ENCODE measurements at regions not wholly inside any gene's neighbourhood (a gene's known extent, or its start where the extent isn't known, plus 50 kb on each side); places are given as distances from the start of the nearest gene placed in this dataset.
"Not testable (repeated sequence)": the region's sequence is repeated elsewhere in the genome, so short reads cannot be mapped to it uniquely, and the experiment has no call there.

DNA sequence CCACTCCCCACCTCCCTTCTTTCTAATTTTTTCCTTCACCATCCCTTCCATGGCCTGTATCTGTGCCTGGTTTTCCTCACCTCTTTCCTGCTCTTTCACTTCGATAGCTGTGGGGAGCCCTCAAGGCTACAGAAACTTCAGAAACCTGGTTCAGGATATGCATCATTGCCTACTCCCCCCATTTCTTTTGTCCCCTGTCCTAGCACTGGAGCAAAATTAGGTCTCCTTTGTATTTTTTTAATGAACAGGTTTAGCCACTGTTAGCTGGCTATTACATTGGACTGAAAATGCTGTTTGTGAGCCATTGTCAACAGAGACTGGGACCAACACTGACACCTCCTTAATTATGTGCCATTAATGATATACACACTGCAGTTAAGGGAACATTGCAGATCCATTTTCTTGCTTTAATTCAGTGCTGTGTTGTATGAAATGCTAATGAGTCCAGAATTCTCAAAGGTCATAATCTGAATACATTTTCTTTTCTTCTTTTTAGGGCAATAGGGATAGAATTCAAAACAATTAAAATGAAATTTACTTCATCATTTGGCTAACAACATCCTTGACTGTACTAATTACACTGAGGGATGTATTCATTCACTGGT, 138.6 kb downstream of the PDCD6IP start:
- TF ChIP-seq POLR2A (IDR thresholded peaks at IDR 0.05; ENCODE audit: low read depth, low read length) = no peak
- no peak for TF ChIP-seq POU2F2 (IDR thresholded peaks at IDR 0.05; ENCODE audit: low read depth, low read length)
- TF ChIP-seq PAX5 (IDR thresholded peaks at IDR 0.05; ENCODE audit: insufficient read depth, low read length, severe bottlenecking) = no peak
- no peak for TF ChIP-seq POLR2AphosphoS5 (IDR thresholded peaks at IDR 0.05; ENCODE audit: low read depth, low read length)
- TF ChIP-seq SPI1 (IDR thresholded peaks at IDR 0.05; ENCODE audit: low read depth, low read length) = no peak
- TF ChIP-seq TAF1 (IDR thresholded peaks at IDR 0.05; ENCODE audit: low read depth, low read length) = no peak
- DNase-seq (ENCODE audit: insufficient read length, low spot score) (no peak), FAIRE-seq (no peak)

DNA sequence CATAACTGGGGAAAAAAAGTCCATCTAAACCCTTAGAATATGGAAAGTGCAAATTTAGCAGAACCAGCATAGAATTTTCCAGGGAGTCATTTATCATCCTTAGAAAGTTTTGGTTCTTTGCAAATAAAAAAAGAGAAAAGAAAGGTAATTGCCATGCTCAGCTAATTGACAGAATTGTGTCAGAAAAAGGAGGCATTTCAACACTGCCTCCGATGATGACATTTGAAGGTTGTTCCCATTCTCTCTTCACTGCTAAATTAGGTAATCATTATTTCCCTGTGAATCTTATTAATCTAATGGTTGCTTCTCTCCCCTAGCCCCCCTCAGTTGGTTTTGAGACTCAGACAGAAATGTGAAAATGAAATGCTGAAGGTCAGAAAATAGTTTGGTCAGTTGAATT, 139.2 kb downstream of the PDCD6IP start:
- no peak for FAIRE-seq
- DNase-seq (ENCODE audit: insufficient read length, low spot score) = no peak
- TF ChIP-seq POLR2A (IDR thresholded peaks at IDR 0.05; ENCODE audit: low read depth, low read length) (no peak), PAX5 (IDR thresholded peaks at IDR 0.05; ENCODE audit: insufficient read depth, low read length, severe bottlenecking) (no peak)

DNA sequence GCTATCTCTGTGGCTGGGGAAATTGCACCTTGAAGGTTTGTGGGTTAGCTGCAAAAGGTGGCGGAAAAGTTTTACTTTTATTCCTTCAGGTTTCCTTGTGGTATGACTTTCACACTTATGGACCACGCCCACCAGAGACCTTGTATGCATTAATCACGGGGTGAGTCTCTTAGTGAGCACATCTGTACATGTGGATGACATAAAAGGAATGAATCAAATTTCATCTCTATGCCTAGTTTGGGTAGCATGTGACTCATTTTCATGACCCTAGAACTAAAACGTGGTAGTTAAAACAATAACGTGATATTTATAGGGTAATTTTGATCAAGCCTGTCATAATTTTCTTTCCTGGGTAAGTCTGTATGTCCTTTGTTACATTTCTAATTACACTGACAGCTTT, 141.7 kb downstream of the PDCD6IP start:
- FAIRE-seq = no peak
- no peak for TF ChIP-seq PAX5 (IDR thresholded peaks at IDR 0.05; ENCODE audit: insufficient read depth, low read length, severe bottlenecking)
- no peak for TF ChIP-seq POLR2A (IDR thresholded peaks at IDR 0.05; ENCODE audit: low read depth, low read length)
- no peak for TF ChIP-seq POU2F2 (IDR thresholded peaks at IDR 0.05; ENCODE audit: low read depth, low read length)
- no peak for TF ChIP-seq POLR2AphosphoS5 (IDR thresholded peaks at IDR 0.05; ENCODE audit: low read depth, low read length)
- TF ChIP-seq SPI1 (IDR thresholded peaks at IDR 0.05; ENCODE audit: low read depth, low read length) = no peak
- TF ChIP-seq TAF1 (IDR thresholded peaks at IDR 0.05; ENCODE audit: low read depth, low read length) = no peak
- DNase-seq (ENCODE audit: insufficient read length, low spot score) = no peak

DNA sequence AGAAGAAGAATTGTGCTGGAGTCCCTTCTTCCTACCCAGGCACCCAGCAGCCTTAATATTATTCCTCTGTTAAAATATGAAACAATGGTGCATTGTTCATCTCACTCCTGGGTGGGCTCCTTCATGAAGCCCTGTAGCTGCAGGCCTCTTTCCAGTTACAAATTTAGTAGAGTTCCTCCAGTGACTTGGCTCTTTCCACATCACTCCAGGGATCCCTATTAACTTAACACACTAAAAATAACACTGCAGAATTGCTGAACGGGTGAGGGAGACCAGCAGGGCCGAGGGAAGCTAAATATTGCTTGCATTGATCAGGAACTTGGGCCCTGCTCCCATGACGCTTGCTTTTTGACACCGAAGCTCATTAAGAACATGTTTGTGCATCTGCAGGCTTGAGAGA, 142.3 kb downstream of the PDCD6IP start:
- TF ChIP-seq SPI1 (IDR thresholded peaks at IDR 0.05; ENCODE audit: low read depth, low read length) (no peak), POLR2A (IDR thresholded peaks at IDR 0.05; ENCODE audit: low read depth, low read length) (no peak), POU2F2 (IDR thresholded peaks at IDR 0.05; ENCODE audit: low read depth, low read length) (no peak), POLR2AphosphoS5 (IDR thresholded peaks at IDR 0.05; ENCODE audit: low read depth, low read length) (no peak), PAX5 (IDR thresholded peaks at IDR 0.05; ENCODE audit: insufficient read depth, low read length, severe bottlenecking) (no peak), TAF1 (IDR thresholded peaks at IDR 0.05; ENCODE audit: low read depth, low read length) (no peak)
- FAIRE-seq (no peak), DNase-seq (ENCODE audit: insufficient read length, low spot score) (no peak)

DNA sequence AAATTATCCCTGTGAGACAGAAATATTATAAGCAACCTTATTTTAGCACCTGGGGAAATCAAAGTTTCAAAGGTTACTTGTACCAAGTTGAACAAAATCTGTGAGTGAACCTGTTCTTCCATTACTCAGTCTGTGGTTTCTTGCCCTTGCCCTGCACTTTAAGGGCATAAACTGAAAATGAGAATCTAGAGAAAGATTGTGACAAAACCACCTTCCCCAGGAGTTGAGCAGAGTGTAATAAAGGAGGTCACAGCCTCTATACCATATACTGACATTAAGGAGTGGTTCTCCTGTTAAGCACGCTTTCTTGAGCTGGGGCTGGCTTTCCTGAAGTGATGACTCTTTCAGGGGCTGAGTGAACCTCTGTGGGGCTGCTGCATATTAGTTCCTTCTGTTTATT, 143.4 kb downstream of the PDCD6IP start:
- DNase-seq (ENCODE audit: insufficient read length, low spot score) = no peak
- FAIRE-seq = no peak
- TF ChIP-seq PAX5 (IDR thresholded peaks at IDR 0.05; ENCODE audit: insufficient read depth, low read length, severe bottlenecking) (no peak), TAF1 (IDR thresholded peaks at IDR 0.05; ENCODE audit: low read depth, low read length) (no peak), SPI1 (IDR thresholded peaks at IDR 0.05; ENCODE audit: low read depth, low read length) (no peak), POLR2AphosphoS5 (IDR thresholded peaks at IDR 0.05; ENCODE audit: low read depth, low read length) (no peak), POLR2A (IDR thresholded peaks at IDR 0.05; ENCODE audit: low read depth, low read length) (no peak), POU2F2 (IDR thresholded peaks at IDR 0.05; ENCODE audit: low read depth, low read length) (no peak)

DNA sequence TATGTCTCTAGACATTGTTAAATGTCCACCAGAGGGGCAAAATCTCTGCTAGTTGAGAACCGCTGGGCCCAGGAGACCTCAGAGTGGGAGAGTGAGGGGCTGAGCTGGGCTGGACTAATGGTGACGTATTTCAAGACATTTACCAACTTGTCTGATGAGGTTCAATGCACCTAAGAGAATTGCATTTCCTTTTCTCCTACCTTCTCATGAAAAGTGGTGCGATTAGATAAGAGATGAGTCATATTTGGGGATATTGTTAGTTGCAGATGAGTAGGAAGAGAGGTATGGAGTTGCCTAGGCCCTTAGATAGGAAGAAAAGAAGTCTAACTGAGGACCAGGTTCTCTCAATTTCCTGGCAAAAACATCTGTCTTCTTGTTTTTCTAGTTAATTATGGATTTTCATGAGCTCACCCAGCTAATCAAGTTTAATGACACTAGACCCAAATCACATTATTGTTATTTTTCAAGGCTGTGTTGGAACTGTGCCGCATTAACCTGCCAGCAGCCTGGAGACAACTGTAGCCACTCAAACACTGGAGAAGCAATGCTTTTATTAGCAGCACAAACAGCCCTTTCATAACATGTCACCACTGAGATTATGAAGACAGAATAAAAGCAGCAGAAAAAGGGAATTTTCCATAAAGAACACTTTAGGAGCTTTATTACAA, 144.2 kb downstream of the PDCD6IP start:
- DNase-seq (ENCODE audit: insufficient read length, low spot score) = no peak
- FAIRE-seq = no peak
- TF ChIP-seq POLR2AphosphoS5 (IDR thresholded peaks at IDR 0.05; ENCODE audit: low read depth, low read length) (no peak), PAX5 (IDR thresholded peaks at IDR 0.05; ENCODE audit: insufficient read depth, low read length, severe bottlenecking) (no peak), SPI1 (IDR thresholded peaks at IDR 0.05; ENCODE audit: low read depth, low read length) (no peak), POLR2A (IDR thresholded peaks at IDR 0.05; ENCODE audit: low read depth, low read length) (no peak), POU2F2 (IDR thresholded peaks at IDR 0.05; ENCODE audit: low read depth, low read length) (no peak), TAF1 (IDR thresholded peaks at IDR 0.05; ENCODE audit: low read depth, low read length) (no peak)

DNA sequence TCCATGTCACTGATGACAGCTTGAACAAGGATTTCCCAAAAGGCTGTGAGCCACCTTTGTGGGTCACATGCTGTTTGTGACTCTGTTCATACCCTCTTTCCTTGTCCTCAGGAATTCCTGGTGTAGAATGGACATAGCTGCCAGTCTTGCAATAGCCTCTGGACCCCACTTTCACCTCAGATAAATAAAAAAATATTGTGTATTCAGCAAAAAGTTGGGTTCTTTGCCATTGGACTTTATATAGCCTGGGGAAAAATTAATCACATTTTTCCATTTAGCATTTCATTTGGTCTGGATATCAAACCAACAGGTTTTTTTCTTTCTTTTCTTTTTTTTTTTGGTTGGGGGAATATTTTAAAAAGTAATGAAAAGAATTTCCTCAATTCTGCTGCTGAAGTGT, 144.8 kb downstream of the PDCD6IP start:
- DNase-seq (ENCODE audit: insufficient read length, low spot score) = no peak
- TF ChIP-seq TAF1 (IDR thresholded peaks at IDR 0.05; ENCODE audit: low read depth, low read length) (no peak), SPI1 (IDR thresholded peaks at IDR 0.05; ENCODE audit: low read depth, low read length) (no peak), POLR2A (IDR thresholded peaks at IDR 0.05; ENCODE audit: low read depth, low read length) (no peak), PAX5 (IDR thresholded peaks at IDR 0.05; ENCODE audit: insufficient read depth, low read length, severe bottlenecking) (no peak), POLR2AphosphoS5 (IDR thresholded peaks at IDR 0.05; ENCODE audit: low read depth, low read length) (no peak), POU2F2 (IDR thresholded peaks at IDR 0.05; ENCODE audit: low read depth, low read length) (no peak)
- no peak for FAIRE-seq

DNA sequence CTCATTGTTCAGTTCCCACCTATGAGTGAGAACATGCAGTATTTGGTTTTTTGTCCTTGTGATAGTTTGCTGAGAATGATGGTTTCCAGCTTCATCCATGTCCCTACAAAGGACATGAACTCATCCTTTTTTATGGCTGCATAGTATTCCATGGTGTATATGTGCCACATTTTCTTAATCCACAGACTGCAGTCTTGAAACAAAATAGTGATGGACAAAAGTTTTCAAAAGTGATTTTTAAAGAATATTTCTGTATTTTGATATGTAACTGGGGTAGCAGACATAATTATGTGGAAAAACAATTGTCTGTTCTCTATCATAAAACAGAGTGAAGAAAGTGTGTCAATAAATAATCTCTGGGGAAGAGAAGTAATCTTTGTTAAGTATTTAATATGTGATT, 148.2 kb downstream of the PDCD6IP start:
- FAIRE-seq = not testable (repeated sequence)

DNA sequence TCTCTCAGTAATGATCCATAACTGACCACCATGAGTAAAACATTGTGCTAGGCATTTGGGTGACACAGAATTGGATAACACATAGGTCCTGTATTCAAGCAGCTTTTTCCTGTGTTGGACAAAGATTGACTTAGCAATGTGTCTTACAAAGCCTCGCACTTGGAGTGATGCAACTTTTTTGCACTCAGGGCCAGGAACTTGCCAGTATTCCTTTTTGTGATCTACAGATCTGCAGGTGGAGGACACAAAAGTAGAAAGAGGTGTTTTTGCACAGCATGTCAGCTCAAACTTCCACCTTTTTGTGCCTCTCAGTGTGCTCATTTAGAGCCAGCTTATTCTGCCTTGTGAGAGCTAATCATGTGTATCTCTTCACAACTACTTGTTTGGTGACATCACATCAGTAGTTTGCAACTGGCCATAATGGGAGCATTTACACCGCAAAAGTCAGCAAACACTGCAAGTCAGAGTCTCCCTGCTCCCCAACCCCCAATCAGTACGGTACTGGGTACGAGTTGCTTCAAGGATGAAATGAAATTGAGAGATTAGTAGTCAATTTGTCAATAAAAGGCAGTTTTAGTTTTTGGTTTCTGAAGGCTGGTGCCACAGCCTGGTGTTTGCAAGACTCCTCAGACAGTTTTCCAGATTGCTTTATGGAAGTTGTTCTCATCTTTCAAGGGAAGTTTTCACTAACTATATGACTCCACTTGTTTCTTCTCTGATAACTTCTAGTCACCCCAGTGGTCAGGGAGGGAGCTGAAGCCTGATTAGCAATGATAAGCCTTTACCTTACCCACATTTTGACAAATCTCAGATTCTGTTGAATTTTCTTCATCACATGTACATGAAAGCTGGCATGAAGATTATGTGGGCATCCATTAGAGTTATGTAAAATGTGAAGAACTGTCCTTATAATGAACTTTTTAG, 149.1 kb downstream of the PDCD6IP start:
- FAIRE-seq (no peak), DNase-seq (ENCODE audit: insufficient read length, low spot score) (no peak)
- TF ChIP-seq POLR2AphosphoS5 (IDR thresholded peaks at IDR 0.05; ENCODE audit: low read depth, low read length) = no peak
- TF ChIP-seq POLR2A (IDR thresholded peaks at IDR 0.05; ENCODE audit: low read depth, low read length) = no peak
- no peak for TF ChIP-seq PAX5 (IDR thresholded peaks at IDR 0.05; ENCODE audit: insufficient read depth, low read length, severe bottlenecking)
- no peak for TF ChIP-seq POU2F2 (IDR thresholded peaks at IDR 0.05; ENCODE audit: low read depth, low read length)
- TF ChIP-seq TAF1 (IDR thresholded peaks at IDR 0.05; ENCODE audit: low read depth, low read length) = no peak
- TF ChIP-seq SPI1 (IDR thresholded peaks at IDR 0.05; ENCODE audit: low read depth, low read length) = no peak

More for the DNA sequence above, 148.2 kb downstream of the PDCD6IP start:
- not testable (repeated sequence) for DNase-seq (ENCODE audit: insufficient read length, low spot score)
